ENCODE measurements at regions not wholly inside any gene's neighbourhood (a gene's known extent, or its start where the extent isn't known, plus 50 kb on each side); places are given as distances from the start of the nearest gene placed in this dataset.

GRCh38 chr6:40336940-40337760, 250.0 kb downstream of the LRFN2 start:
- TF ChIP-seq CTCF (IDR thresholded peaks at IDR 0.05; ENCODE audit: insufficient read depth, low read length) (no peak), REST (IDR thresholded peaks at IDR 0.05; ENCODE audit: insufficient replicate concordance, low read depth) (no peak)

Measured in HL-60 (cell line).